ENCODE measurements at regions not wholly inside any gene's neighbourhood (a gene's known extent, or its start where the extent isn't known, plus 50 kb on each side); places are given as distances from the start of the nearest gene placed in this dataset.

DNA sequence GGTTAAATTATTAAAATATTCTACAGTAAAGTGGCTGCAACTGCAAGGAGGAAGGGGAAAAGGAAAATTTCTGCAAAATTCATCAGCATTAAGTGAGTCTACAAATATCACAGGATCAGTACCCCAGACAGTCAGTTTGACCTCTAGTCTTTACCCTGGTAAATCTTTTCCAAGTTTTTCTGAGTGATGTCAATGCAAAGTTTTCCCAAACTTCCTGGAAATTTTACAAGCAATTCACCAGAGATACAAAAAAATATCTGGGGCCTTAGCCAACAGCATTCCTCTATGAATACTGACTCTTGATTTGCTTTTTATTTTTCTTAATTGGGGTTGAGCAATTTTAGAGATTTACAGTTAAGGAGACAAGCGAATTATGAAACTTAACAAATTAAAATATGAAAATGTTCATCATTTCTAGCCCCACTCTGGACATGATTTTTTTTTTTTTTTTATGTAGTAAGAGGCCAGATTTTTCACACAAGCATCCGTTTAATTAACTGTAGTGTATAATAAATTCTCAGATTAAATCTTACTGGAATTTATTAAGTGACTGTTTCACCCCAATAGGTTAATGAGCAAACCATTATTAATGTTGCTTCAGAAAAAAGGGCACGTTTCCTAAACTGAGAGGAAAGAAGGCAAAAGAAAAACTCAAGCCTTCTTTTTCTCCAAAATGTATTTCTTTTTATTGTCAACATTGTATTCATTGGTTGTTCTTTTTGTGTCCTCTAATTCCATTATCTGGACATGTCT, 539.5 kb upstream of the FZD8 start:
- TF ChIP-seq, protein P1, sequence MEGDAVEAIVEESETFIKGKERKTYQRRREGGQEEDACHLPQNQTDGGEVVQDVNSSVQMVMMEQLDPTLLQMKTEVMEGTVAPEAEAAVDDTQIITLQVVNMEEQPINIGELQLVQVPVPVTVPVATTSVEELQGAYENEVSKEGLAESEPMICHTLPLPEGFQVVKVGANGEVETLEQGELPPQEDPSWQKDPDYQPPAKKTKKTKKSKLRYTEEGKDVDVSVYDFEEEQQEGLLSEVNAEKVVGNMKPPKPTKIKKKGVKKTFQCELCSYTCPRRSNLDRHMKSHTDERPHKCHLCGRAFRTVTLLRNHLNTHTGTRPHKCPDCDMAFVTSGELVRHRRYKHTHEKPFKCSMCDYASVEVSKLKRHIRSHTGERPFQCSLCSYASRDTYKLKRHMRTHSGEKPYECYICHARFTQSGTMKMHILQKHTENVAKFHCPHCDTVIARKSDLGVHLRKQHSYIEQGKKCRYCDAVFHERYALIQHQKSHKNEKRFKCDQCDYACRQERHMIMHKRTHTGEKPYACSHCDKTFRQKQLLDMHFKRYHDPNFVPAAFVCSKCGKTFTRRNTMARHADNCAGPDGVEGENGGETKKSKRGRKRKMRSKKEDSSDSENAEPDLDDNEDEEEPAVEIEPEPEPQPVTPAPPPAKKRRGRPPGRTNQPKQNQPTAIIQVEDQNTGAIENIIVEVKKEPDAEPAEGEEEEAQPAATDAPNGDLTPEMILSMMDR (IDR thresholded peaks at IDR 0.05) = no peak
- TF ChIP-seq POLR2AphosphoS5 (IDR thresholded peaks at IDR 0.05) (no peak), POLR2A (IDR thresholded peaks at IDR 0.05) (no peak)
